K562 (cell line): ENCODE measurements at regions not wholly inside any gene's neighbourhood (a gene's known extent, or its start where the extent isn't known, plus 50 kb on each side); places are given as distances from the start of the nearest gene placed in this dataset.

Source experiments
- ATAC-seq: fragments of 200-7000 bp; cut with Tn5 transposase; 3 replicates; pipeline ENCODE4 v1.9.1; 2020; ENCODE audit warnings: moderate library complexity
- BruUV-seq: library from RNA; stranded (reverse); fragments of 400-500 nt; replicated peaks from 2 replicates; lab custom pipeline; 2021; lab: Mats Ljungman, UMichigan
- CTCF ChIA-PET: fragments of 300-600 bp; formaldehyde crosslinking; extraction: SDS; loops from one replicate; lab custom pipeline; 2021; ENCODE audit warnings: low intra/inter-chr PET ratio; lab: Yijun Ruan, JAX
- POLR2A ChIA-PET: fragments of 300-600, 350-650 bp; sonication (Branson Sonifier 250); formaldehyde crosslinking; extraction: SDS; loops from one replicate; lab custom pipeline; 2021; ENCODE audit warnings: antibody characterized with exemption, inconsistent platforms; lab: Yijun Ruan, JAX
- DNase-seq, 4 experiments: peaks; one replicate each; pipeline versions ENCODE4 v3.0.0 to v3.0.0-alpha.2; 2011 to 2018; ENCODE audit warnings: low spot score in 3 of 4, mixed read lengths in 3 of 4; ENCODE audit errors: extremely low read depth in 1 of 4
- FAIRE-seq: peaks from 2 replicates; lab custom pipeline; 2011; peaks lifted over from hg19 to GRCh38; lab: Jason Lieb, UNC
- H2AFZ ChIP-seq: 2 replicates; pipeline ENCODE4 v1.6.0; 2011; ENCODE audit warnings: low read depth, low read length, control low read depth, inconsistent platforms
- H3K27ac ChIP-seq: fragments of 200-600 bp; 3 replicates; pipeline ENCODE4 v1.8.0; 2011; ENCODE audit warnings: low read depth, mild to moderate bottlenecking, control low read depth, inconsistent platforms, low read length, moderate library complexity, mixed read lengths; ENCODE audit errors: extremely low read depth
- H3K27me3 ChIP-seq, 2 experiments: fragments of 300-600 bp in 1 of 2; 2 replicates in 1 of 2; 3 replicates in 1 of 2; pipeline versions ENCODE4 v1.6.0 to v1.8.0; 2011; ENCODE audit warnings: inconsistent platforms in 2 of 2, low read length in 2 of 2, mild to moderate bottlenecking in 1 of 2, mixed read lengths in 1 of 2, moderate library complexity in 1 of 2; ENCODE audit not compliant: control insufficient read depth in 2 of 2, insufficient read depth in 2 of 2
- H3K36me3 ChIP-seq: fragments of 300-600 bp; 3 replicates; pipeline ENCODE4 v1.8.0; 2011; ENCODE audit warnings: mild to moderate bottlenecking, low read length, inconsistent platforms; ENCODE audit not compliant: control insufficient read depth, insufficient read depth
- H3K4me1 ChIP-seq, 2 experiments: fragments of 200-600 bp in 1 of 2; replicated peaks in 1 of 2; 2 replicates in 1 of 2; 3 replicates in 1 of 2; pipeline versions ENCODE4 v1.5.1 to v1.8.0; 2011; ENCODE audit warnings: inconsistent platforms in 2 of 2, low read length in 2 of 2, mild to moderate bottlenecking in 1 of 2, mixed read lengths in 1 of 2, moderate library complexity in 1 of 2; ENCODE audit not compliant: control insufficient read depth in 2 of 2, insufficient read depth in 2 of 2
- H3K4me2 ChIP-seq: 2 replicates; pipeline ENCODE4 v1.6.1; 2011; ENCODE audit warnings: low read length, control low read depth, inconsistent platforms, mixed read lengths; ENCODE audit not compliant: insufficient read depth
- H3K4me3 ChIP-seq: fragments of 200-600 bp; sonication (generic), shearing (Covaris generic); 2 replicates; pipeline ENCODE4 v1.5.1; 2016; ENCODE audit warnings: control low read depth, inconsistent platforms
- H3K79me2 ChIP-seq: fragments of 200-600 bp; 3 replicates; pipeline ENCODE4 v1.8.0; 2011; ENCODE audit warnings: low read length, inconsistent platforms; ENCODE audit not compliant: control insufficient read depth, insufficient read depth
- H3K9ac ChIP-seq, 2 experiments: 2 replicates each; pipeline versions ENCODE4 v1.6.0 to v1.6.1; 2011; ENCODE audit warnings: low read depth in 2 of 2, low read length in 2 of 2, control low read depth in 1 of 2, inconsistent platforms in 1 of 2, mild to moderate bottlenecking in 1 of 2, mixed read lengths in 1 of 2; ENCODE audit not compliant: insufficient read depth in 1 of 2
- H3K9me1 ChIP-seq: one replicate; pipeline ENCODE4 v1.6.0; 2011; ENCODE audit warnings: inconsistent platforms, mild to moderate bottlenecking, low read length, moderate library complexity; ENCODE audit not compliant: control insufficient read depth, insufficient read depth
- H3K9me3 ChIP-seq: replicated peaks from 2 replicates; pipeline ENCODE4 v1.5.1; 2011; ENCODE audit warnings: low read depth, low read length, inconsistent platforms; ENCODE audit not compliant: control insufficient read depth, insufficient read depth
- H4K20me1 ChIP-seq: replicated peaks from 2 replicates; pipeline ENCODE4 v1.6.1; 2011; ENCODE audit warnings: low read length, inconsistent platforms, mixed read lengths; ENCODE audit not compliant: control insufficient read depth, insufficient read depth
- CREB5 ChIP-seq: fragments of 250-450 bp; sonication (Bioruptor Pico); IDR thresholded peaks from 2 replicates; pipeline ENCODE4 v1.5.0; 2020; ENCODE audit warnings: mild to moderate bottlenecking
- E2F1 ChIP-seq: sonication (generic); formaldehyde crosslinking; IDR thresholded peaks from 2 replicates; pipeline ENCODE4 v1.8.1; 2023; ENCODE audit warnings: mild to moderate bottlenecking, missing genetic modification reagents, moderate library complexity
- EHMT2 ChIP-seq: fragments of 450-650 bp; IDR thresholded peaks from 2 replicates; pipeline ENCODE4 v1.6.1; 2018; ENCODE audit warnings: antibody characterized with exemption
- ERF ChIP-seq: fragments of 450-650 bp; formaldehyde crosslinking; IDR thresholded peaks from 2 replicates; pipeline ENCODE4 v1.4.0; 2020; ENCODE audit warnings: mild to moderate bottlenecking, mixed read lengths
- ETS2 ChIP-seq: IDR thresholded peaks from 2 replicates; pipeline ENCODE4 v1.6.1; 2016; ENCODE audit warnings: borderline replicate concordance, missing genetic modification characterization, mild to moderate bottlenecking, moderate library complexity, missing compliant biosample characterization; ENCODE audit not compliant: poor library complexity, severe bottlenecking
- ETV1 ChIP-seq: fragments of 450-650 bp; conservative IDR thresholded peaks from 2 replicates; pipeline ENCODE4 v1.6.1; 2016; ENCODE audit warnings: missing genetic modification characterization, control low read depth, low read depth, missing compliant biosample characterization
- HDAC3 ChIP-seq: fragments of 450-650 bp; IDR thresholded peaks from 2 replicates; pipeline ENCODE4 v1.6.1; 2018; ENCODE audit warnings: borderline replicate concordance, mild to moderate bottlenecking, moderate library complexity; ENCODE audit not compliant: partially characterized antibody
- KLF1 ChIP-seq: fragments of 450-650 bp; IDR thresholded peaks from 2 replicates; pipeline ENCODE4 v1.6.1; 2016; ENCODE audit warnings: missing genetic modification characterization, missing compliant biosample characterization
- MTA3 ChIP-seq: fragments of 450-650 bp; formaldehyde crosslinking; IDR thresholded peaks from 2 replicates; pipeline ENCODE4 v1.6.1; 2017; ENCODE audit warnings: mild to moderate bottlenecking, borderline replicate concordance
- NELFE ChIP-seq: IDR thresholded peaks from 2 replicates; pipeline ENCODE4 v1.6.1; 2011; ENCODE audit warnings: mild to moderate bottlenecking; ENCODE audit not compliant: insufficient read depth, insufficient read length
- PRPF4 ChIP-seq: fragments of 200-400 bp; formaldehyde crosslinking; IDR thresholded peaks from one replicate; pipeline ENCODE4 v1.6.1; 2017; ENCODE audit warnings: low read length, low read depth, mild to moderate bottlenecking; ENCODE audit not compliant: insufficient read depth, poor library complexity, severe bottlenecking
- RB1 ChIP-seq: fragments of 450-650 bp; IDR thresholded peaks from 2 replicates; pipeline ENCODE4 v1.6.1; 2017; ENCODE audit warnings: low read depth, mild to moderate bottlenecking
- STAT5A ChIP-seq: IDR thresholded peaks from 2 replicates; pipeline ENCODE4 v1.6.1; 2012; ENCODE audit warnings: low read length, inconsistent platforms, borderline replicate concordance
- ZBTB43 ChIP-seq: sonication (generic); formaldehyde crosslinking; IDR thresholded peaks from 2 replicates; pipeline ENCODE4 v1.8.0; 2023; ENCODE audit warnings: mild to moderate bottlenecking, missing genetic modification reagents
- ZNF146 ChIP-seq: IDR thresholded peaks from one replicate; pipeline ENCODE4 v1.6.1; 2018; ENCODE audit warnings: missing compliant biosample characterization; ENCODE audit not compliant: unreplicated experiment
- ZNF217 ChIP-seq: sonication (generic); formaldehyde crosslinking; IDR thresholded peaks from 2 replicates; pipeline ENCODE4 v1.8.0; 2022; ENCODE audit warnings: mild to moderate bottlenecking, missing genetic modification reagents
- ZNF644 ChIP-seq: fragments of 200-800 bp; sonication (Bioruptor generic); IDR thresholded peaks from 2 replicates; pipeline ENCODE4 v1.6.1; 2016; ENCODE audit warnings: low read depth, missing genetic modification characterization, missing compliant biosample characterization
- WGBS: fragments of 100-300 bp; shearing (Covaris generic); methylation state at CpG from one replicate; pipeline ENCODE4 v1.1.6; 2016; ENCODE audit warnings: low coverage, mixed read lengths; ENCODE audit not compliant: insufficient coverage; ENCODE audit errors: missing lambda C conversion rate; 5-methylcytosine and 5-hydroxymethylcytosine counted together
- in situ Hi-C: fragments of 300-500 bp; cut with MboI; formaldehyde crosslinking; loops from 4 replicates; pipeline ENCODE4 v1.15.0; 2018; ENCODE audit warnings: inconsistent platforms, mixed read lengths
- intact Hi-C: fragments of 100-400 bp; cut with micrococcal nuclease; formaldehyde crosslinking; loops from 2 replicates; pipeline ENCODE4 v1.14.2; 2022

- intact Hi-C loops (no loop called here), in situ Hi-C loops (no loop called here)
- BruUV-seq = no TSS peak
- DNase-seq (no peak), FAIRE-seq (no peak), ATAC-seq (no peak)
- Histone ChIP-seq H3K27ac (no peak overlapping the region), H3K9me1 (no peaks in the 10 kb centered on the region), H2AFZ (no peak overlapping the region), H3K9me3 (no peaks in the 10 kb centered on the region), H4K20me1 (no peaks in the 10 kb centered on the region), H3K4me3 (no peak overlapping the region), H3K79me2 (no peaks in the 10 kb centered on the region), H3K4me2 (no peak overlapping the region), H3K4me1 (no peaks in the 10 kb centered on the region), H3K36me3 (no peaks in the 10 kb centered on the region), H3K9ac (no peak overlapping the region), H3K27me3 (no peaks in the 10 kb centered on the region)
- 0% methylated on average over 2 of the region's 2 CpGs for WGBS
- TF ChIP-seq ZNF644 (tag) (no peak), ZNF217 (CRISPR knock-in tag) (no peak), MTA3 (no peak), KLF1 (tag) (no peak), NELFE (no peak), STAT5A (no peak), ERF (CRISPR knock-in tag) (no peak), CREB5 (CRISPR knock-in tag) (no peak), HDAC3 (no peak), PRPF4 (no peak), ETV1 (tag) (no peak), RB1 (no peak), EHMT2 (no peak), ETS2 (tag) (no peak), ZNF146 (CRISPR knock-in tag) (no peak), ZBTB43 (CRISPR knock-in tag) (no peak), E2F1 (CRISPR knock-in tag) (no peak)
- POLR2A ChIA-PET = no interaction called here
- CTCF ChIA-PET = no interaction called here
Observed at GRCh38 chr4:31620476-31620875, 900.3 kb downstream of the PCDH7 start.
